GM18508 (cell line): ENCODE measurements at regions not wholly inside any gene's neighbourhood (a gene's known extent, or its start where the extent isn't known, plus 50 kb on each side); places are given as distances from the start of the nearest gene placed in this dataset.

Experiments
- ATAC-seq: cut with Tn5 transposase; IDR thresholded peaks from one replicate; pipeline ENCODE4 v1.9.1; 2021; ENCODE audit warnings: moderate number of reproducible peaks; ENCODE audit not compliant: insufficient read depth, unreplicated experiment

- ATAC-seq = no peak
These were observed 439.4 kb downstream of the SH3GL2 start for GRCh38 chr9:18018221-18018620.

GRCh38 chr9:18018661-18019060, 439.8 kb downstream of the SH3GL2 start:
- no peak for ATAC-seq

- no peak for ATAC-seq
These were observed 441.4 kb downstream of the SH3GL2 start for GRCh38 chr9:18020121-18020745.

DNA sequence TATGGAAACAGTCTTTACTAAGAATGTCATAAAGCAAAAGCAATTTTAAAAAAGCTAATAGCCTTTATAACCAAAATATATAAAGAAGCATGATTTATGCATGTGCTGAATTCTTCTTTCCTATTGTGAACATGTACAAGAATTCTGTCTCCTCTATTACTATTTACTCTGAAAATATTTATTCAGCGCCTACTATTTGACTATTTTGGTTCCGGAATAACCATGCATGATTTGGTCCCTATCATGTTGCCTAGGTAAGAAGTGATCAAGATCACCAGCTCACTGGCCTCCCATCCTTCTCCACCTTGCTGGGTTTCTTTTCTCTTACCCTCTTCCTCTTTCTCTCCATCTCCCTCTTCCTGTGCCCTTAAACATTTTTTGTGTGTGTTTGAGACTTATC, 443.8 kb downstream of the SH3GL2 start:
- no peak for ATAC-seq

GRCh38 chr9:18023332-18023731, 444.5 kb downstream of the SH3GL2 start:
- ATAC-seq = no peak

DNA sequence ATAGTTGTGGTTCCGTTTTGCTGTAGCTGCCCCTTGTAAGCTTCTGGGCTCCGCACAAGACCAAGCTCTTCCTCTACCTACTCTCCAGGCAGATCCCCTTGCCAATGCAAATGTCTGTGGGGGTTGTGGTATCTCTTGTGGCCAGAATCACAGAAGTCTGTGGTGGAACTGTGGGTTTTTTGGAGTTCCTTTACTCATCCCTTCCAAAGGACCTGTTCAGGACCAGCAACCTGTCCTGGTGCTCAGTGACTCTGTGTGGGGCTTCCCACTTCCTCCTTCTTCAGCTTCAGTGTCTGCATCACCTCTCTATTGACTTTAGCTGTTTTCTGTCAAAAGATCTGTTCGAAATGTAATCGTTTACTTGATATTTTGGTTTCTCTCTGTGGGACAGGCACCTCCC, 441.3 kb upstream of the ADAMTSL1 start:
- ATAC-seq = no peak

- ATAC-seq = no peak
These were observed 437.3 kb upstream of the ADAMTSL1 start for GRCh38 chr9:18036422-18037187.

GRCh38 chr9:18037981-18038380, 436.0 kb upstream of the ADAMTSL1 start:
- no peak for ATAC-seq

- no peak for ATAC-seq
These were observed 433.6 kb upstream of the ADAMTSL1 start for GRCh38 chr9:18040327-18040726.

DNA sequence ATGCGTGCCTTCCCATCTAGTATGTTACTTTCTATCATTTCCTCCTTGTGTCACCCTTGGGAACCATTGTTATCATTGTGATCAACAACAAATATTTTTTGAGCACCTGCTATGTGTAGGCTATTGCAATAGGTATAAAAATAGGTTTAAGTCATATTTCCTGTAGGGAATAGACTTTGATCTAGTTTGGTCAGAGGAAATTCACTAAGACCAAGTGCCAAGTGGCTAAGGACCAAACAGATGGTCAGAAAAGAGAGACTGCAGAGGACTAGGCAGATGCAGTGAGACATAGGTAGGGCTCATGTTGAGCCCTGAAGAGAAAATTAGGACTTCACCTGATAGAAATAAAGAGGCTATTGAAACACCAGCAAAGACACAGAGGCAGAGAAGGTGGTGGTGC, 430.0 kb upstream of the ADAMTSL1 start:
- ATAC-seq = no peak

DNA sequence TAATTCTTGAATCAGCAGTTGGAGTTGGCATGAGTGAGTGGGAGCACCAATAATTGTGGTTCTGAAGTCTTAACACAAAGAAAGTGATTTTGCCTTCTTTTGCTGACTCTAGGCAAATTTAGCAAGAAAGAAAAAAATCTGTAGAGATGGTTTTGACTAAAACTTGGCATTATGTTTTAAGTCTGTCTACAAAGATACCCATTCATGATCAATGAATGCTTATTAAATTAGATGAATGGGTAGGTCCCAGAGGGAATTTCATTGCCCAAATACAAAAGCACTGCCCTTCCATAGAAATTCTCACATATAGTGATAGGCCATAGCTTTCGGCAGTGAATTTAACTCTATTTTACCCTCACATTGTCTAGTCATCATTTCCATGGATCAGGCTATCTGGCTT, 428.6 kb upstream of the ADAMTSL1 start:
- ATAC-seq = no peak

DNA sequence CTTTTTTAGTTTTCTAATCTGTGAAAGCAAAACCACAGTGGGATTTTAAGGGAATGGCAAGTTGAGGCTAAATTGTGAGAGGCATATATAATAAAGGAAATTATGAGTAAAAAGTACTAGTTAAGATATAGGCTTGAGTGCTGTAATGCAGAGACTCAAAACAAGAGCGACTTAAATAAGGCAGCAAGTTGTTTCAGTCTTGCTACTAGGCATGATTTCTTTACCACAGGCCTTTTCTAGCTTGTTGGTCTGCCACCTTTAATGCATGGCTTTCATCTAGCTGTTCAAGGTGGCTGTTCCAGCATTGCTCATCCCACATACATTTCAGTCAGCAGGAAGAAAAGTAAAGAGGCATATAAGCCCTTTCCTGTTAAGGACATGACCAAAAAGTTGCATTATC, 427.9 kb upstream of the ADAMTSL1 start:
- no peak for ATAC-seq

- ATAC-seq = no peak
These were observed 422.3 kb upstream of the ADAMTSL1 start for GRCh38 chr9:18051638-18052037.

GRCh38 chr9:18052060-18052459, 421.9 kb upstream of the ADAMTSL1 start:
- ATAC-seq = no peak

DNA sequence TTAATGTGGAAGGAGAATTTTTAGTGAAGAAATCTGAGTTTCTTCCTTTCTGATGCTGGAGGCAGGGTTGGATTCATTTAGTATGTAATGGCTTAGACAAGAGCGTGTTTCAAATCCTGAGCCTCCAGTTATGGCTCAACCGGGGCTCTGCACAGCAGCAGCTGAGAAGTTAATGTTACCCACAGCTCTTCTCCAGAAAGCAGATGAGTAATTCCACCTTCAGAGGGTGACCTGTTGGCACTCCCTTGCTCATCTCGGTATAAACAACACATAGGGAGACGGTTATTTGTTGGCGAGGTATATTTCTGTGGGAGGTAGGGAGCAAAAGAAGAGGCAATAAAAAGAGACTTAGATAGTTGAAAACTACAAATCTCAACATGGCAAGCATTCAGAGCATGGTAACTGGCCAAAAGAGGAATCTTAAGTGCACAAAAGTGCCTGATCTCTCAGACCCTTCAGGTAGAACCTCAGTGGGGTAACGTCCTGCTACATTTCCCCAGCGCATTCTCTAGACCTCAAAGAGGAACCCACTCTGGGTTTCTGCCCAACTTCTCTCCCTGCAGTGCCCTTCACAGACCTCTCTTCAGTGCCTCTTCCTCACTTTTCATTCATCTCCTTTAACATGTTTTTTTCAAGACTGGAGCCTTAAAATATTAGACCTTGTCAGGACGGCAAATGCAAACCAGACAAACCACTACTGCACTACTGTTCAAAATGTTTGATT, 417.5 kb upstream of the ADAMTSL1 start:
- ATAC-seq = no peak

DNA sequence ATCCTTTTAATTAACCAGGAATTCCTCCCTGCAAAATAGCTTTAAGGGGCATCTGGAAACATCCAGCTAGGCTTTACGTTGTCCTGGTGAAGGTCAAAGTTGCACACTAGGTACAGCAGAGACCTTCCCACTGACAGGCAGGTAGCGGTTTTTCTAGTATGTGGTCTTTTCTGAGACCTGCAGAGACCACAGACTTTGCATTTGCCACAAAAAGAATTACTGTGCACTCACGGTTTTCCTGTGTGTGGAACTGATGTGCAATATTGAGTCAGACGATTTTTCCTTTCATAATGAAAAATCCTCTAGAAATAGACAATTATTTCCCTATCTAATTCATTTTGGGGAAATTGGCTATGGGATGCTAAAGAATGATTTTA, 417.0 kb upstream of the ADAMTSL1 start:
- ATAC-seq = peak; percentile 88

GRCh38 chr9:18058564-18059442, 415.1 kb upstream of the ADAMTSL1 start:
- ATAC-seq = no peak

GRCh38 chr9:18059447-18059846, 414.5 kb upstream of the ADAMTSL1 start:
- no peak for ATAC-seq

DNA sequence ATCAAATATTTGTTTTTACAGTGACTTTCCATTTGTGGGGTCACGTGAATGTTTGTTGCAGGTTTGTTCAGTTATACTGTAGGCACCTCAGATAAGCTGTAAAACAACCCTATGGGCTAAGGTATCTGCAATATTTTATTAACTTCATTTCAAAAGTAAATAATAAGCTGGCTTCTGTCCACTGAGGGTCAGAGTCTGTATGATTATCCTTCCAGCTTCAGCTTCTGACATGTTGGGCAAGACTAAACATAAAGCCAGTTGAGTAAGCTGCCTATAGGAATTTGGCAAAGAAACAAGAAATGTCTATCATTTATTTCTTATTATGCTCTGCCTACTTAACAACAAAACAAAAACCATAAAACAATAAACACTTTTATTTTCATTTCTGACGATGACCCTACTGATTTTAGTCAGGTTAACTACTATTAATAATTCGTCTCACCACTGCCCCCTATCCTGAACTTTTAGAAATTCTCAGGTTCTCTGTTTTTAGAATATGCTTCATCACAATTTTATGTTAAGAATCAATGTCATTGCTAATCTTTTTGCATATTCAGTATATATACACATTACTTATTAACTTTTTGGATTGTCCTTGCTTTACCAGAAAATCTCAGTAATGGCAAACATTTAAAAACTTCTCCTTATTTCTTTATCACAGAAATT, 413.6 kb upstream of the ADAMTSL1 start:
- no peak for ATAC-seq

DNA sequence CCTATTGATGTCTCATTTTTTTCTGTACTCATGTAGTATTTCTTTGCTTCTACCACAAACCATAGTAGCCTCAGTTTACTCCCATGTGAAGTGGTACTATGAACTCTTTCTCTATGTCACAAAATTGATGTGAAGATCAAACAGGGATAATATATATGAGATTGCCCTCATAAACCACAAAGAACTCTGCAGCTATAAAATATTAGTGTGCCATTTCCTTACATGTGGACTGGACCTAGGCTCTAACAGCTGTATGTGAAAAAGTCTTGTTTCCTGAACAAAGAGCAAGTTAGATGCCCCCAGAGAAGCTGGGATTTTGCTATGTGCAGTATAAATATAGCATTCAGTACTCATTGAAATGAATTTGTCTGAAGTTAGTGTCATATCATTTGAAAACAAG, 412.6 kb upstream of the ADAMTSL1 start:
- ATAC-seq = no peak
